Stimulated activated CD4-positive, alpha-beta T cell treated with anti-CD3 and anti-CD28 coated beads, Interleukin-2, amount 100 ng/mL, for 48 hours (primary cell): ENCODE measurements at regions not wholly inside any gene's neighbourhood (a gene's known extent, or its start where the extent isn't known, plus 50 kb on each side); places are given as distances from the start of the nearest gene placed in this dataset.
"Not testable (repeated sequence)": the region's sequence is repeated elsewhere in the genome, so short reads cannot be mapped to it uniquely, and the experiment has no call there.

Experiments used
- DNase-seq, 2 donors: peaks; one replicate each; pipeline ENCODE4 v3.0.0-alpha.2; 2020

DNA sequence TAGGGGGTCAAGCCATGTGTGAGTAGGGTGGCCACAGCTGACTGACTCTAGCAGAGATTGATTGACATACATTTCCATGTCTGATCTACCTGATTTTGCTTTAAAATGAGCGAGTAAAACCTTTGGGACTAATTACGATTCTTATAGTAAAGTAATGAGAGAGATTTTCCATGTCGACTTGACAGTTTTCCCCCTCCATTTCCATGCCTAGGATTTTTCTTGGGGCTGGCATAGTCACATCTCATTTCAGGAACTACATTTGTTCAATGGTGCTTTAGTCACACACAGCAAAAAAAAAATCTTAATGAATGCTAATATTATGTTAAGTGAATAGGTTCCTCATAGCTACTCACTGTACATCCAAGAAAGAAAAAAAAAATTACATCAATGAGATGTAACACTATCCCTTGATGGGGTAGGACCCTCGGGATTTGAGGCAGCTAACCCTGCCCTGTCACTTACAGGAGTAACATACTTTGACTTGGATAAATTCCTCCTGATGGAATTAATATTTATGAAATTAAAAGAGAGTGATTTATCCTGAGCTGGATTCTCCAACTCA lies 690.9 kb downstream of the TDRD15 start:
- no peak for DNase-seq

DNA sequence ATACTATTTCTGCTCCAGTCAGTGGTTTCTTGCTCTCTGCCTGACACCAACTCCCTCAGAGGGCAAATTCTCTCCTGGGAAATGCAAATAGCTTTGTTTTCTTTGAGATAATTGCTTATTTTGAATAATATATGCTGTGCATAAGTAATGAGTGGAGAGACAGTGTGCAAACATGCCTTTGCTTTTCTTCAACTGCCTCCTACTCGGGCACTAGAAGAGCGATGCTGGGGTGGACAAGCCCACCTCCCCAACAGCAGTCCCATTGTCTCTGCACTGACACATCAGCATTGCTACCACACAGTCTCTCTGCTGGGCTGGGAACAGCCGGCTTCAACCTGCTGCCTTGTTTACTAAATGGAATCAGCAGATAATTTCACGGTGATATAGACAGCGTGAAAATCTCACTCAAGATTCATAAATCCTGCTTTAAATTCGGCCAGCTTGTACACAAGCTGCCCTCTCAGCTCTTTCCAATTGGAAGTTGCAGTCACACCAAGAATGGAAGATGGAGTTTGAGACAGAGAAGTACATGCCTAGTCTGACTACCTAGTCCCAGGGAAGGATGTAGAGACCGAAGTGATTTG lies 694.5 kb downstream of the TDRD15 start:
- DNase-seq, result no peak

DNA sequence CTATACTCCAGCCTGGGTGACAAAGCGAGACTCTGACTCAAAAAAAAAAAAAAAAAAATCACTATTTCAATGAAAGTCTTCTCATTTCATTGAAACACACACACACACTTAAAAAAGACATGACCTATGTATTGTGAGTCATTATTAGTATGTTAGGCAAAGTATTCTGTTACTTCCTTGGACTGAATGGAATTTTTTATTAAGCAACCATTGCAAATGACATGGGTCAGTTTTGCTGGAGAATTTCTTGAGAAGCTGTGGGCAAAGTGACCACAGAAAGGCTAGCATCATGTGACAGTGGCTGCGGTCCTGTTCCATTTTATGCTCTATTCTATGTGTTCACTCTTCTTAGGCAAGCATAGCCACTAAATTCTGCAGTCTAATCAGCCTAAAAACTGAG lies 695.7 kb downstream of the TDRD15 start:
- DNase-seq, result no peak

DNA sequence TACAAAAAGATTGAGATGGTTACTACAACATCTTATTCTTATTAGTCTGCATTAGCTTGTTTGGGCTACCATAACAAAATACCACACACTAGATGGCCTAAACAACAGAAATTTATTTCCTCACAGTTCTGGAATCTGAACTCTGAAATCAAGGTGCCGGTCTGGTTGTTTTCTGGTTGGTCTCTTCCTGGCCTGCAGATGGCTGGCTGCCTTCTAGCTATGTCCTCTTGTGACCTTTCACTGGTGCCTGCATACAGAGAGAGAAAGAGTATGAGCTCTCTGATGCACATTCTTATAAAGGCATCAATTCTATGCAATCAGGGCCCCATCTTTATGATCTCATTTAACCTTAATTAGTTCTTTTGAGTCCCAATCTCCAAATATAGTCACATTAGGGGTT lies 696.5 kb downstream of the TDRD15 start:
- DNase-seq, result no peak

DNA sequence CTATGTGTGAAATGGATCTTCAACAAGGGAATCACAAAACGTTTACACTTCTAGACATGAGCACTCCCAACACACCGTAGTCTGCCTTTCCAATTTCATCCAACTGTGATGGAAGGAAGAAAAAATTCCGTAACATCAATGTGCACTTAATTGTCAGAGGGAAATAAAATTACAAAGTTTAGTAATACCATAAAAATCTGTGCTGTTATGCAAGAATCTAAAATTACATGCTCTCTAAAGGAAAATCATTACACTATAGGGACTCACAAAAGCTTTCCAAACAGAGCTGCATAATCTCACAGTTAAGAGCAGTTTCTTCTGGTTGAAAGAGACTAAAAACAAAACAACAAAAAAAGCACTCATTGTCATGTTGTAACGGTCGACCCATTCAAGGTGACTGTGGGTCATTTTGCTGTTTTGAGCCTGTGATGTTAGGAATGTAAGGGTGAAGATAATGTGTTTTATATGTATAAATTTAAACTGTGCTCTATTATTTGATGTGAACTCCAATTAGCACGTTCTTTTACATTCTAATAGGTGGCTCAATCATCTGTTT lies 698.0 kb downstream of the TDRD15 start:
- DNase-seq, result no peak

DNA sequence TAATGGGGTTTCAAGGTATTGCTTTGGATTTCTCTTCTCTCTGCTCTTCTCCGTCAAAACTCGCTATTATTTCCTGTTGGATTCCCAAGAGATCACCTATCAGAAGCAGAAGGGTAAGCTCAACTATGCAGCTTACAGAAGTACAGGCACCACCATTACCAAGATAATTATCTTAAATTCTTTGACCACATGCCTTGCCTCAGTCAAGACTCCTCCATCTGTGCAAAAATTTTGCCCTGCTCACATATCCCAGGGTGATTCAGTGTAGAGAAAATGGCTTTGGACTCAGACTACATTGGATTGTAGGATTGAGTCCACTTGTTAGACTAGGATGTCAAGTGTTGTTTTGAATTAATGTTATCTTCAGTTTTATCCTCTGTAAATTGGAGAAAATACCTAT lies 698.7 kb downstream of the TDRD15 start:
- no peak for DNase-seq

DNA sequence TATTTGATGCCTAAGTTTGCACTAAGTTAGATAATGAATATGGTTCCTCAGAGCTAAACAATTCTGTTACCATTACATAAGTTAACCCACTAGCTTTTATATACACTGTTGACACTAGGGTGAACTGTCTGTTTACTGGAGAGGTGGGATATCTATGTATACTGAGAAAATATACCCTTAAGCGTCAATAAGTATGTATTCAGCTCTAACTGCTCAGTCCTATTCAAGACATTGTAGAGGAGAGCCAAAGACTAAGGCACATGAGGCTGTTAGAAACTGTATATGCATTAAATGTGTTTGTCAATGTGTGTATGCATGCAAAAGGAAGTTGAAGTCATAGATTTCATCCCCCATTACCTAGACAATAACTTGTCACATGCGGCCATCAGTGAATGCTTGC lies 710.0 kb downstream of the TDRD15 start:
- DNase-seq, result no peak

DNA sequence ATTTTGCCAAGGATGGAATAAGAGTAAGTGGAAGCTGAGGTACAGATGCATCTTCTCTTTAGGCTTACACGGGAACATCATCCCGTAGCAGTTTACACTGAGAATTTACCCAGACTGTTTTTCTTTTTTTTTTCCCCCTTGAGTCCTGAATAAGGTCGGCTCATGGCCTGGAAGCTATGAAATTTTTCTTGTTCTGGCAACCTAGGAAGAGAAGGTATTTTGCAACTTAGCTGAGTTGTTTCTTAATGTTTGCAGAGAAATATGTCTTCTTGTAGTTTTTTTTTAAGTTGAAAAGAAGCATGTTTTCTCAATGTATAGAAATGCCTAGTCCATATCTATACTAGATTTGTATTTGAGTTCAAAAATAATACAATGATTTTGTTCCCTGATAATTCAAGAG lies 712.5 kb downstream of the TDRD15 start:
- no peak for DNase-seq

DNA sequence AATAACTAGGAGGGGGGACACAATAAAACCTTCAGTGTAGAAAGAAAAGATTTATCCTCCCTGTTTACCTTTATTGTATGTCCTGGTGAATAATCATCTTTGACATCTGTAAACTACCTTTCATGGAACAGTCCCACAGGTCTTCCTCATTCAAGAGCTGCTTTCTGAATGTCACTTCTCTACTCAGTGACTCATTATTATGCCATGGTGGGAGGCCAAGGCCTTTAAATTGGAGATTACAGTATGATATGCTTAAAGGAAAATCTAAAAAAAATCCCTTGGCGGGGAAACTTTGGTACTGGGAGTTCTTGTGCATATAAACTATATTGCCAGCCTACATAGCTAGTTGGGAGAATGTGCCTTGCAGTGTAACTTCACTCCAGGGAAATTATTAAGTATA lies 713.0 kb downstream of the TDRD15 start:
- no peak for DNase-seq

DNA sequence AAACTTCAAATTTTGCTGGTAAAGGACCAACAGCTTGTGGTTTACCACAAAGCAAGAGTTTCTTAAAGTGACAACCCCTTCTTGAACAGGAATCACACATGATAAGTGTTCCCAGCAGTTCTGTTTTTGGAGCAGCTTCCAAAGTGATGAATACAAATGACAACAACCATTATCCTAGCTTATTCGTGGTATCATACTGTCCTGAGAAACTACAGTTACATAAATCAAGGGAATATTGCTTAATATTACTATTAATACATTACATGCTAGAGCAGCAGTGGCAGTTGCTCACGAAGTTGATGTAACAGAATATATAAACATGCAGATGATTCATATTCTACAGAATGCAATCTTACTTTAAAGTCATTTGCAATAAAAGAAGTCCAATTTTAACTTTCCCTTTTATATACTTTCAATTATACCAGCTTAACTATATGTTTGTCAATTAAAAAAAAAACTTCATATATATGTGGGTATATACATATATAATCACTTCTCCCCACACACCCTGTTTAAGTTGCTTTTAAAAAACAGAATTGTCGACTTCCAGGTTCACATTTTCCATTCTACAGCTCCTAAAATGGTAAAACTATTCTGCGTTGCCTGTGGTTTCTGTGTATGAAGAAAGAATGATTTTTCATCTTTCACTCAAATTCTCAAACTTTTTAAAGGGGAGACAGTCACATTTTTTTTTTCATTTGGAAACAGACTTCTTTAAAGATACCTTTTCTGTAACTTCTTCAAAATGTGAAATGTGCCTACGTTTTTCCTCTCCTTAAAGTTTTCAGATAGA lies 713.6 kb downstream of the TDRD15 start:
- no peak for DNase-seq

DNA sequence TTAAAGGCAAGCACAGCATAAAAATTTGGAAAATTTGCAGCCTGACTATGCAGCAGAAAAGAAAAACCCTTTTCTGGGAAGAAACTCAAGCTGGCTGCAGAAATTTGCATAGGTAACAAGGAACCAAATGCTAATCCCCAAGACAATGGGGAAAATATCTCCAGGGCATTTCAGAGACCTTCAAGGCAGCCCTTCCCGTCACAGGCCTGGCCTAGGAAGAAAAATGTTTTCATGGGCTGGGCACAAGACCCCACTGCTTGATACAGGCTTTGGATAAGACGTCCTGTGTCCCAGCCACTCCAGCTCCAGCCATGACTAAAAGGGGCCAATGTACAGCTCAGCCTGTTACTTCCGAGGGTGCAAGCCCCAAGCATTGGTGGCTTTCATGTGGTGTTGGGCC lies 717.6 kb downstream of the TDRD15 start:
- DNase-seq, result no peak

DNA sequence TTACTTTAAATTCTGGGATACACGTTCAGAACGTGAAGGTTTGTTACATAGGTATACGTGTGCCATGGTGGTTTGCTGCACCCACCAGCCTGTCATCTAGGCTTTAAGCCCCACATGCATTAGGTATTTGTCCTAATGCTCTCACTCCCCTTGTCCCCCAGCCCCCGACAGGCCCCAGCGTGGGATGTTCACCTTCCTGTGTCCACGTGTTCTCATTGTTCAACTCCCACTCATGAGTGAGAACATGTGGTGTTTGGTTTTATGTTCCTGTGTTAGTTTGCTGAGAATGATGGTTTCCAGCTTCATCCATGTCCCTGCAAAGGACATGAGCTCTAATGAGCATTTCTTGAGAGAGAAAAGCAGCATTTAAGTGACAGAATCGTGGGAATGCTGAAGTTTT lies 726.6 kb downstream of the TDRD15 start:
- not testable (repeated sequence) for DNase-seq

DNA sequence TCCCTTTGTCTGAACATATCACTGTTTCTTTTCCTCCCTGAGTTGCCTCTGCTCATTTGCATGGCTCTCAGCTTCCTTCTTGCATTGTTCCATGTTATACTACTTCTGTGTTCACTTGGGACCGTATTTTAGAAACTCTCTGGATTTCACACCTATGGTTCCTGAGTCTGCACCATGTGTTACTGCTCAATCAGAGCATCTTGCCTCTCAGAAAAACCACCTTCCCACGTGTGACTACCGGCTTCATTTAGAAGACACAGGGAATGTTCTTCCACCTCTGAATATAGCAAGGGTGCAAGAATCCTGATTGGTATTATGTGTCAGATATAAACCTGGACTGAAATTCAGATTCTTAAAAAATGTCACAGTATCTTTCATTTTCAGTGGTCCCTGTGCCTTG lies 731.2 kb downstream of the TDRD15 start:
- no peak for DNase-seq

DNA sequence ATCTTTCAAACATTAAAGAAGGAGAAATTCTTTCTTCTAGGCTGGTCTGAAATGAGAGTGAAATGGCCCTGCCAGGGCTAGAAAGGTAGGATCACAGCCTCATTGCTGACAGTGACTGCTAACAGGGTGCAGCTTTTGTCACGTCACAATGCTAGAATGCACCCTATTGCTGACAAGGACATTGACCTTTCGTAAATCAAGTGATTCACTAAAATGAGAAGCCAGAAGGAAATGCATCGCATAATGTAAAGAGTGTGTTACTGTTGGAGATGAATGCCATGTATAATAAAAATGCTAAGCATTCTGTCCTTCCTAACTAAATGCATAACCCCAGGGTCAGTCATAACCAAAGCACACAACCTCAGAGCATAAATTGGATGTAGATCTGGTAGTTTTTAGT lies 732.9 kb downstream of the TDRD15 start:
- no peak for DNase-seq

DNA sequence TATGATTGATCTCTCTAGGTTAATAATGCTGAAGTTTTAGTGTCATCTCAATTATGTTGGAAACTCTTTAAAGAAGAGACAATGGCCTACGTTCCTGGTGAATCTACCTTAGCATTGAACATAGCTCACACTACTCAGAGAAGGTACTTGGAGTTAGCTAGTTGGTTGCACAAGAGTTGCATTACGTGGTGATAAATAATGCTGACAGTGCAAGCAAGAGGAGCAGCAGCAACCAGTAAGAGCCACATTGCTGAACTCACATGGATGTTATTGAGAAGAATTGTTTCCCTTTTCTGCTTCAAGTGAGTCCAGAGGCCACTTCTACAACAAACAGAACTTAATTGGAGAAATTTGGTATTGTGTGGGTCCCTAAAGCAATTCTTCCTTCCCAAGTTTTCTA lies 737.1 kb downstream of the TDRD15 start:
- DNase-seq, result no peak

DNA sequence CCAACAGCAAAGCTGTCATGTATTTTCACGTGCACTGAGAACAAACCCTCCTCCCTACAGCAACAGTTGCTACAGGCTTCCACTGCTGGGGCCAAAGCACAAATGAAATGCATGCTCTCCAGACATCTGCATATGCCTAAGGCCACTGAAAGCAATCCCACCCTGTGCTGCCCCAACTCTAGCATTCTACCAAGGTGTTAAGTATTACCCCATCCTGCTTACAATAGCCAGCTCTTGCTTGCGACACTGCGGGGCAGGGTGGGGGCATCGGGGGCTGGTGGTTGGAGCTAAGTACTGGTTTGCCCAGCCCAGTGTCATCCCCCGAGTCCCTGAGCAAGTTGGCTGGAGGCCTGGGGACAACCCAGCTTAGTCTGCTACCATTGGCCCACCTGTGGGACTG lies 742.5 kb downstream of the TDRD15 start:
- no peak for DNase-seq

DNA sequence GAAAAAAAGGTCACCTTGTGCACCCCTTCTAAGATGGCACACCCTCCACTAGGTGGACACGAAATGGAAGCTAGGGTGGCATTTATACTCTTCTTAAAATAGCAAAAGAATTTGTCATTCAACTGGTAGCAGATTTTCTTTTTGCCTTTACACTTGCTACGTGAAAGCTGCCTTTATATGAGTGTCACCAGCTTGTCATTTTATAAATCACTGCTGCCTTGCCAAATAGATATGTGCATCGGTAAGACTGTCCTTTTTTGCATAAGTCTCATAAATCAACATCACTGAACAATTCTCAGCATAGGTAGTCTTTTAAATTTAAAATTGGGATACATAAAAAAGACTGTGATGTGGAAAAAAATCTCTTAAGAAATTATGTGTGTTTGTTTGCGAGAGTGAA lies 764.1 kb downstream of the TDRD15 start:
- no peak for DNase-seq

DNA sequence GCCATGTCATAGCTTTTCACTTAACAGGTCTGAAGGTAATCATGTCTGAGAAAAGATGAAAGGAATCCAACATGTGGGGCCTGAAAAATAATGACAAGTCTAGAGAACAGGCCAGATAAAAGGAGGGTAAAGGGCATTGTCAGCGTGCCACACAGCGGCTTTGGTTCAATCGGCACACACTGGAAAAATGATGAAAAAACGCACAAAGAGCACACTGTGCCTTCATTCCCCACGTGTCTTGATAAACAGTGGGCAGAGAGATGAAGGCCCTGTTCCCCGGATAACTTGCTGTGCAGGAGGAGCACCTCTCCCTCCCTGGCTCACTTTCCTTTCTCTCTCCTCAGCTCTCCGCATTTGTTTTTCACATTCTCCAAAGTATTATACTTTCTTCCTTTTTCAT lies 766.3 kb downstream of the TDRD15 start:
- no peak for DNase-seq

DNA sequence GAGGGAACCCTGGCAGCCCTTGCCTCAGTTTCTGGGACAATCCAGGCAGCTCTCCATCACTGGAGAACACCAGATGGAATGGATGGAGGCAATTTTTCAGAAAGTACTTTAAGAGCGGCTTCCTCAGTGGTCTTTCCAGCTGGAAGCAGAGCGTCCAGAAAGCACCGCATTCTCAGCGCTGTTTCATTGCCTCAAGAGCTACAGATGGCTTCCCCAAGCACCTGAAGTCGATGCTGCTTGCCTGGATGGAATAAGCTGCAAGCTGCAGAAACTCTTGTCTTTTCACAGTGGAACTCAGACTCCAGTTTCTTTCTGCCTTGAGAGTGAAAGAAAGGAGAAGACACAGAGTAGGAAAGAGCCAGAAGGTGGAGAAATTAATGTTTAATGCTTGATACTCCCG lies 766.9 kb downstream of the TDRD15 start:
- DNase-seq, result no peak

DNA sequence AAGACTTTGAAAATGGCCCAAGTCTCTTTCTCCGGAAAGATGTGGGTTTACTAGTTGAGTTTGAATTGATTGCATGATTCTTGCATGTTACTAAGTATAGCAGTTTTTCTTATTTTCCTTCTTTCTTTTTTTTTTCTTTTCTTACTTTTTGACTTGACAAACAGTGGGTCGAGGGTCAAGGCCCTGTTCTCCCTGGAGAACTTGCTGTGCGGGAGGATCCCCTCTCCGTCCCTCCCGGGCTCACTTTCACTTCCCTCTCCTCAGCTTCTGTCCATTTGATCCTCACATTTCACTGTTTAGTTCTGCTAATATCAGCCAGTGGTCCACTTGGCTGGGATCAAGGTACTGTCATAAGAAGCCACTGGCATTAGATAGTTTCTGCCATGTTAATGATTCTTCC lies 767.4 kb downstream of the TDRD15 start:
- no peak for DNase-seq

DNA sequence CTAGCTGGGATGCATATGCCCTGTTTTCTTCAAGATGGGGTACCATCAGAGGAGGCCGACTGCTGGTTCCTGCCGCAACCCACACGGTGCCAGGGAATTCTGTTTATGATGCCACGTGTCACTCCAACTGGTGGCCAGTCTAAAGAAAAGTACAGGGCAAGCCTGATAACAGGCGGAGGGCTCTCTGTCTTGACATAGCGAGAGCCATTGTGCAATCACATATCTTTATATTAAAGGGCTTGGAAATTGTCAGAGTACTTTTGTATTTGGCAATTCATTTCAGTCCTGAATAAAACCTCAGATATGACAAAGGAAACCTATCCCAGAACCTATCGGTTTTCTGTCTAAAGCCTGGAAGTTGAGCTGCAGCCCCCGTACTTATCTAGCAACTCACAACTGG lies 768.4 kb downstream of the TDRD15 start:
- no peak for DNase-seq

DNA sequence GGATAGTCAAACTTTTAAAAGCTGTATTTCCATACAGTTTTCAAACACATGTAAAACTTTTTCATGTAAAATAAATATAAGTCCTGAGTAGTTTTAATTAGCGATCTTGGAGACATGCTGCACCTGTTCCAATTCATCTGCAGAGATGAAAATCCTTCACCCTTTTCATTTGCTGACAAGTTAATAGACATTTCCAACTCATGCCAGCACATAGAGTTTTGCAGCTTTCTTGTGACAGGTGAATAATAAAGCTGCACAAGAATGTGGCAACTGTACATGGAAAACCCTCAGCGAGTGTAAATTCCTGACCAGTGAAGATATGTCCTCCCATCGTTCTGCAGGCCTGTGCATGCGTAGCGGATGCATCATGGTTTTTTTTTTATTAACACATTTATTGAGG lies 771.4 kb downstream of the TDRD15 start:
- DNase-seq, result no peak

DNA sequence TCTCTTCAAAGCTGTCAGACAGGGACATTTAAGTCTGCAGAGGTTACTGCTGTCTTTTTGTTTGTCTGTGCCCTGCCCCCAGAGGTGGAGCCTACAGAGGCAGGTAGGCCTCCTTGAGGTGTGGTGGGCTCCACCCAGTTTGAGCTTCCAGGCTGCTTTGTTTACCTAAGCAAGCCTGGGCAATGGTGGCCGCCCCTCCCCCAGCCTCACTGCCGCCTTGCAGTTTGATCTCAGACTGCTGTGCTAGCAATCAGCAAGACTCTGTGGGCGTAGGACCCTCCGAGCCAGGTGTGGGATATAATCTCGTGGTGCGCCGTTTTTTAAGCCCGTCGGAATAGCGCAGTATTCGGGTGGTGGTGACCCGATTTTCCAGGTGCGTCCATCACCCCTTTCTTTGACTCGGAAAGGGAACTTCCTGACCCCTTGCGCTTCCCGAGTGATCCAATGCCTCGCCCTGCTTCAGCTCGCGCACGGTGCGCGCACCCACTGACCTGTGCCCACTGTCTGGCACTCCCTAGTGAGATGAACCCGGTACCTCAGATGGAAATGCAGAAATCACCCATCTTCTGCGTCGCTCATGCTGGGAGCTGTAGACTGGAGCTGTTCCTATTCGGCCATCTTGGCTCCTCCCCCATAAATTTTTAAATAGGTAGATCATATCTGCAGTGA lies 785.1 kb downstream of the TDRD15 start:
- DNase-seq, result not testable (repeated sequence)
